Spleen (tissue), 7 donors: ENCODE measurements at regions not wholly inside any gene's neighbourhood (a gene's known extent, or its start where the extent isn't known, plus 50 kb on each side); places are given as distances from the start of the nearest gene placed in this dataset.

Source experiments
- POLR2A ChIP-seq, 3 donors: fragments of 450-650 bp; IDR thresholded peaks; one replicate each; pipeline ENCODE4 v1.5.1; 2017; ENCODE audit warnings: antibody characterized with exemption in 3 of 3, mild to moderate bottlenecking in 1 of 3
- POLR2AphosphoS5 ChIP-seq, 3 donors: sonication (generic); formaldehyde crosslinking; IDR thresholded peaks; one replicate each; pipeline ENCODE4 v1.5.1; 2017; ENCODE audit warnings: antibody characterized with exemption in 3 of 3
- TF ChIP-seq, protein P1 (sequence below), 11 experiments: fragments of 200-600 bp in 7 of 11; fragments of 450-650 bp in 4 of 11; sonication (generic) in 4 of 11; IDR thresholded peaks in 8 of 11; conservative IDR thresholded peaks in 3 of 11; 1 replicate in 7 of 11; 2 replicates in 4 of 11; pipeline versions ENCODE4 v1.4.0 to v1.8.0; 2016 to 2021; ENCODE audit warnings: antibody characterized with exemption in 11 of 11, inconsistent platforms in 4 of 11, mild to moderate bottlenecking in 1 of 11
- donor health status: DM: no; HTN: no; CAD: no; lungs with moderate emphysema.
- donor health status: DM: no; HTN: no; CAD: no.
- donor health status: DM: no; HTN: no; CAD: no.

- TF ChIP-seq, protein P1, sequence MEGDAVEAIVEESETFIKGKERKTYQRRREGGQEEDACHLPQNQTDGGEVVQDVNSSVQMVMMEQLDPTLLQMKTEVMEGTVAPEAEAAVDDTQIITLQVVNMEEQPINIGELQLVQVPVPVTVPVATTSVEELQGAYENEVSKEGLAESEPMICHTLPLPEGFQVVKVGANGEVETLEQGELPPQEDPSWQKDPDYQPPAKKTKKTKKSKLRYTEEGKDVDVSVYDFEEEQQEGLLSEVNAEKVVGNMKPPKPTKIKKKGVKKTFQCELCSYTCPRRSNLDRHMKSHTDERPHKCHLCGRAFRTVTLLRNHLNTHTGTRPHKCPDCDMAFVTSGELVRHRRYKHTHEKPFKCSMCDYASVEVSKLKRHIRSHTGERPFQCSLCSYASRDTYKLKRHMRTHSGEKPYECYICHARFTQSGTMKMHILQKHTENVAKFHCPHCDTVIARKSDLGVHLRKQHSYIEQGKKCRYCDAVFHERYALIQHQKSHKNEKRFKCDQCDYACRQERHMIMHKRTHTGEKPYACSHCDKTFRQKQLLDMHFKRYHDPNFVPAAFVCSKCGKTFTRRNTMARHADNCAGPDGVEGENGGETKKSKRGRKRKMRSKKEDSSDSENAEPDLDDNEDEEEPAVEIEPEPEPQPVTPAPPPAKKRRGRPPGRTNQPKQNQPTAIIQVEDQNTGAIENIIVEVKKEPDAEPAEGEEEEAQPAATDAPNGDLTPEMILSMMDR (IDR thresholded peaks at IDR 0.05 in 8 of 11, conservative IDR thresholded peaks at IDR 0.05 in 3 of 11): no peak
- TF ChIP-seq POLR2A (IDR thresholded peaks at IDR 0.05) (no peak), POLR2AphosphoS5 (IDR thresholded peaks at IDR 0.05) (no peak)
Observed at GRCh38 chr2:84170979-84171378, 288.1 kb downstream of the SUCLG1 start.
